DND-41 (cell line): ENCODE measurements at regions not wholly inside any gene's neighbourhood (a gene's known extent, or its start where the extent isn't known, plus 50 kb on each side); places are given as distances from the start of the nearest gene placed in this dataset.

Source experiments
- CTCF ChIP-seq: IDR thresholded peaks from 2 replicates; pipeline ENCODE4 v1.5.1; 2012; ENCODE audit warnings: borderline replicate concordance, low read length, moderate library complexity, mild to moderate bottlenecking; ENCODE audit not compliant: poor library complexity, severe bottlenecking; ENCODE audit errors: extremely low read depth
- EZH2 ChIP-seq: IDR thresholded peaks from 3 replicates; pipeline ENCODE4 v1.6.1; 2012; ENCODE audit warnings: borderline replicate concordance, low read depth, mild to moderate bottlenecking, moderate library complexity, low read length, inconsistent platforms; ENCODE audit not compliant: severe bottlenecking

- TF ChIP-seq CTCF: no peak
- TF ChIP-seq EZH2: no peak
Measured at GRCh38 chr15:81080996-81081395, 53.1 kb upstream of the CFAP161 start.
